HG02623 (cell line): ENCODE measurements at regions not wholly inside any gene's neighbourhood (a gene's known extent, or its start where the extent isn't known, plus 50 kb on each side); places are given as distances from the start of the nearest gene placed in this dataset.

Source experiments
- ATAC-seq: cut with Tn5 transposase; IDR thresholded peaks from one replicate; pipeline ENCODE4 v1.9.1; 2021; ENCODE audit warnings: moderate library complexity; ENCODE audit not compliant: unreplicated experiment

- no peak for ATAC-seq
Observed at GRCh38 chr3:148600440-148600839, 97.3 kb upstream of the AGTR1 start.

GRCh38 chr3:148600902-148601765 lies 96.6 kb upstream of the AGTR1 start:
- no peak for ATAC-seq

- no peak for ATAC-seq
Observed at GRCh38 chr3:148601766-148602685, 95.7 kb upstream of the AGTR1 start.

- no peak for ATAC-seq
Observed at GRCh38 chr3:148604270-148605085, 93.2 kb upstream of the AGTR1 start.

- ATAC-seq, result no peak
Observed at GRCh38 chr3:148605521-148605920, 92.2 kb upstream of the AGTR1 start.

GRCh38 chr3:148606979-148607378 lies 90.7 kb upstream of the AGTR1 start:
- ATAC-seq, result no peak

GRCh38 chr3:148607491-148607890 lies 90.2 kb upstream of the AGTR1 start:
- no peak for ATAC-seq

GRCh38 chr3:148612278-148612677 lies 85.4 kb upstream of the AGTR1 start:
- ATAC-seq, result no peak

GRCh38 chr3:148615382-148615781 lies 82.3 kb upstream of the AGTR1 start:
- no peak for ATAC-seq

GRCh38 chr3:148625095-148625736 lies 72.5 kb upstream of the AGTR1 start:
- no peak for ATAC-seq

- ATAC-seq, result no peak
Observed at GRCh38 chr3:148625991-148626390, 71.7 kb upstream of the AGTR1 start.

- ATAC-seq, result no peak
Observed at GRCh38 chr3:148629006-148629405, 68.7 kb upstream of the AGTR1 start.

- no peak for ATAC-seq
Observed at GRCh38 chr3:148631124-148631903, 66.4 kb upstream of the AGTR1 start.

GRCh38 chr3:148641722-148642121 lies 56.0 kb upstream of the AGTR1 start:
- no peak for ATAC-seq

- ATAC-seq, result no peak
Observed at GRCh38 chr3:148642214-148642613, 55.5 kb upstream of the AGTR1 start.

- ATAC-seq, result no peak
Observed at GRCh38 chr3:148642616-148643015, 55.1 kb upstream of the AGTR1 start.

- no peak for ATAC-seq
Observed at GRCh38 chr3:148643389-148643840, 54.3 kb upstream of the AGTR1 start.

GRCh38 chr3:148646126-148646665 lies 51.5 kb upstream of the AGTR1 start:
- no peak for ATAC-seq
